CD4-positive, alpha-beta T cell (primary cell): ENCODE measurements at regions not wholly inside any gene's neighbourhood (a gene's known extent, or its start where the extent isn't known, plus 50 kb on each side); places are given as distances from the start of the nearest gene placed in this dataset.

ENCODE experiments used
- ATAC-seq: fragments of 200-7000 bp; cut with Tn5 transposase; one replicate; pipeline ENCODE4 v1.10.0; 2022; ENCODE audit warnings: mild to moderate bottlenecking; ENCODE audit not compliant: poor library complexity
- CTCF ChIA-PET: fragments of 350-600 bp; sonication (Branson Sonifier 250); formaldehyde crosslinking; loops from one replicate; lab custom pipeline; 2021; ENCODE audit warnings: antibody characterized with exemption, inconsistent platforms; lab: Charles Lee
- POLR2A ChIA-PET: fragments of 350-600 bp; sonication (Branson Sonifier 250); formaldehyde crosslinking; loops from one replicate; lab custom pipeline; 2021; ENCODE audit warnings: antibody characterized with exemption, inconsistent platforms; lab: Charles Lee
- DNase-seq, 14 experiments: peaks; one replicate each; pipeline ENCODE4 v3.0.0-alpha.2; 2013 to 2020; ENCODE audit warnings: mixed read lengths in 2 of 14
- H3K27ac ChIP-seq, 2 donors: one replicate each; pipeline versions ENCODE4 v1.5.1 to v1.7.0; 2013; ENCODE audit warnings: low read length in 2 of 2, low read depth in 1 of 2, mild to moderate bottlenecking in 1 of 2
- H3K27me3 ChIP-seq, 2 experiments: 1 replicate in 1 of 2; 2 replicates in 1 of 2; pipeline versions ENCODE4 v1.6.1 to v1.7.0; 2013; ENCODE audit warnings: low read length in 2 of 2, control low read depth in 1 of 2, mild to moderate bottlenecking in 1 of 2, moderate library complexity in 1 of 2; ENCODE audit not compliant: insufficient read depth in 2 of 2, control insufficient read depth in 1 of 2
- H3K36me3 ChIP-seq: one replicate; pipeline ENCODE4 v1.6.1; 2013; ENCODE audit warnings: low read length, control low read depth; ENCODE audit not compliant: insufficient read depth
- H3K4me1 ChIP-seq: one replicate; pipeline ENCODE4 v1.6.1; 2013; ENCODE audit warnings: low read length, control low read depth; ENCODE audit not compliant: insufficient read depth
- H3K4me3 ChIP-seq: one replicate; pipeline ENCODE4 v1.5.1; 2013; ENCODE audit warnings: mild to moderate bottlenecking, low read length, moderate library complexity
- H3K9me3 ChIP-seq, 2 experiments: 1 replicate in 1 of 2; 2 replicates in 1 of 2; pipeline versions ENCODE4 v1.6.1 to v1.7.0; 2013; ENCODE audit warnings: low read length in 2 of 2, mild to moderate bottlenecking in 2 of 2, control low read depth in 1 of 2, moderate library complexity in 1 of 2; ENCODE audit not compliant: control insufficient read depth in 1 of 2, insufficient read depth in 1 of 2
- H3K27ac Mint-ChIP-seq: one replicate; pipeline ENCODE4 v1.8.0; 2020; ENCODE audit warnings: mixed read lengths
- H3K27me3 Mint-ChIP-seq: one replicate; pipeline ENCODE4 v1.8.0; 2021; ENCODE audit warnings: mixed read lengths
- H3K36me3 Mint-ChIP-seq: one replicate; pipeline ENCODE4 v1.8.0; 2021; ENCODE audit warnings: low read depth, mixed read lengths
- H3K4me1 Mint-ChIP-seq: one replicate; pipeline ENCODE4 v1.8.0; 2021; ENCODE audit warnings: low read depth, mixed read lengths
- H3K4me3 Mint-ChIP-seq: one replicate; pipeline ENCODE4 v1.8.0; 2020; ENCODE audit warnings: mild to moderate bottlenecking, mixed read lengths
- H3K9me3 Mint-ChIP-seq: one replicate; pipeline ENCODE4 v1.8.0; 2020; ENCODE audit warnings: mixed read lengths
- intact Hi-C, 2 experiments: fragments of 100-400 bp; cut with DNase I in 1 of 2; cut with micrococcal nuclease in 1 of 2; formaldehyde crosslinking; loops; one replicate each; pipeline versions ENCODE4 v1.15.1 to v1.9.0; 2023 to 2025; cut with DNase I, micrococcal nuclease
- TF ChIP-seq, protein P1 (sequence below): fragments of 200-600 bp; IDR thresholded peaks from one replicate; pipeline ENCODE4 v1.8.0; 2022; ENCODE audit warnings: antibody characterized with exemption, mild to moderate bottlenecking

DNA sequence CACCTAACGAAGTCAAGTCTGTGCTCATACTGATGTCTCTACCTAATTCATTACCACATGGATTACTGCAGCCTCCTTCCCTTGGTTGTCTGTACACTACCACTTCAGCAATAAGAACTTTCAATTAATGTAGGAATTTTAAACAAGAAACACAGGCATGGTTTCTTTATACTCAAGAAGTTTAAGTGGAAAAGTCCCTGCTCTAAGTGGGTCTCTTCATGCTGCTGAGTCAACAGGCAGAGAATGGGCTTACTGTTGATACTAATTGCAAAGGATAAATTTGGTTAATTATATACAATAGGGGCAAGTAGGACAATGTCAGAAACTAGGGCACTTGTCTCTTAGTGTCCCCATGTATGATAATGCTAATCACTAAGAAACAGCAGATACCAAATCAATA lies 392.6 kb downstream of the DSEL start:
- ChIA-PET CTCF (no interaction called here), POLR2A (no interaction called here)
- Histone ChIP-seq H3K4me3 (no peak overlapping the region), H3K9me3 (no peaks in the 10 kb centered on the region), H3K27ac (no peak overlapping the region), H3K36me3 (no peaks in the 10 kb centered on the region), H3K4me1 (no peaks in the 10 kb centered on the region), H3K27me3 (no peaks in the 10 kb centered on the region)
- H3K9me3 Mint-ChIP-seq = no peaks in the 10 kb centered on the region
- no peaks in the 10 kb centered on the region for H3K36me3 Mint-ChIP-seq
- TF ChIP-seq, protein P1, sequence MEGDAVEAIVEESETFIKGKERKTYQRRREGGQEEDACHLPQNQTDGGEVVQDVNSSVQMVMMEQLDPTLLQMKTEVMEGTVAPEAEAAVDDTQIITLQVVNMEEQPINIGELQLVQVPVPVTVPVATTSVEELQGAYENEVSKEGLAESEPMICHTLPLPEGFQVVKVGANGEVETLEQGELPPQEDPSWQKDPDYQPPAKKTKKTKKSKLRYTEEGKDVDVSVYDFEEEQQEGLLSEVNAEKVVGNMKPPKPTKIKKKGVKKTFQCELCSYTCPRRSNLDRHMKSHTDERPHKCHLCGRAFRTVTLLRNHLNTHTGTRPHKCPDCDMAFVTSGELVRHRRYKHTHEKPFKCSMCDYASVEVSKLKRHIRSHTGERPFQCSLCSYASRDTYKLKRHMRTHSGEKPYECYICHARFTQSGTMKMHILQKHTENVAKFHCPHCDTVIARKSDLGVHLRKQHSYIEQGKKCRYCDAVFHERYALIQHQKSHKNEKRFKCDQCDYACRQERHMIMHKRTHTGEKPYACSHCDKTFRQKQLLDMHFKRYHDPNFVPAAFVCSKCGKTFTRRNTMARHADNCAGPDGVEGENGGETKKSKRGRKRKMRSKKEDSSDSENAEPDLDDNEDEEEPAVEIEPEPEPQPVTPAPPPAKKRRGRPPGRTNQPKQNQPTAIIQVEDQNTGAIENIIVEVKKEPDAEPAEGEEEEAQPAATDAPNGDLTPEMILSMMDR = no peak
- intact Hi-C loops = no loop called here
- ATAC-seq = no peak
- H3K27me3 Mint-ChIP-seq = no peaks in the 10 kb centered on the region
- no peaks in the 10 kb centered on the region for H3K4me1 Mint-ChIP-seq
- H3K27ac Mint-ChIP-seq = no peak overlapping the region
- no peak overlapping the region for H3K4me3 Mint-ChIP-seq
- no peak for DNase-seq

DNA sequence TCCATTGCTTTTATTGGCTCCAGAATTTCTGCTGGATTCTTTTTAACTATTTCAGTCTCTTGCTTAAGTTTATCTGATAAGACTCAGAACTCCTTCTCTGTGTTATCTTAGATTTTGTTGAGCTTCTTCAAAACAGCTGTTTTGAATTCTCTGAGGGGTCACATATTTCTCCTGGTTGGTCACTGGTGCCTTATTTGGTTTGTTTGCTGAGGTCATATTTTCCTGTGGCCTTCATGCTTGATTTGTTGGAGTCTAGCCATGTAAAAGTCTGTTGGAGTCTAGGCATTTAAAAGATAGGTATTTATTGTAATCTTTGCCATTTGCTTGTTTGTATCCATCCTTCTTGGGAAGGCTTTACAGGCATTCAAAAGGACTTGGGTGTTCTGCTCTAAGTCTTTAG lies 398.7 kb downstream of the DSEL start:
- ATAC-seq (no peak), DNase-seq (no peak)
- Mint-ChIP-seq H3K27ac (no peak overlapping the region), H3K4me3 (no peak overlapping the region), H3K36me3 (no peaks in the 10 kb centered on the region), H3K9me3 (no peaks in the 10 kb centered on the region), H3K4me1 (no peaks in the 10 kb centered on the region), H3K27me3 (no peaks in the 10 kb centered on the region)
- Histone ChIP-seq H3K36me3 (no peaks in the 10 kb centered on the region), H3K27me3 (no peaks in the 10 kb centered on the region), H3K4me3 (no peak overlapping the region), H3K27ac (no peak overlapping the region), H3K9me3 (no peaks in the 10 kb centered on the region), H3K4me1 (no peaks in the 10 kb centered on the region)
- POLR2A ChIA-PET = no interaction called here
- TF ChIP-seq, protein P1 = no peak
- CTCF ChIA-PET = no interaction called here
- intact Hi-C loops = no loop called here

DNA sequence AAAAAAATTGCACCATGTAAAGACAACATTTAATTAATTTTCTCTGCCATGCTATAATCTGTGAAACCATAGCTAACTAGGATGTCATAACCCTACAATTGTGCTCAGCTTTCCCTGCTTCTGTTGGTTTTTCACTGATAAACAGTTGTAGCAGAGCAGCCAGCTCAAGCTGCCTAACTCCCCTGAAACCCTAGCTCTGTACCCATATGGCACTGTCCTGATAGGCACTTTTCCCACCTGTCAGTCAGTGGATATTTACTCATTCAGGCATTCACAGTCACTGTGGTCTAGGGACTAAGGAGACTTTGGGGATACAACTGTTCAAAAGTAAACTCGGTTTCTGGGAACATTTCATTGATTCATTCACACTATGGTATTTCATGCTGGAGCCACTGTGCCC lies 407.0 kb downstream of the DSEL start:
- Histone ChIP-seq H3K4me1 (no peaks in the 10 kb centered on the region), H3K36me3 (no peaks in the 10 kb centered on the region), H3K27me3 (no peaks in the 10 kb centered on the region), H3K9me3 (no peaks in the 10 kb centered on the region), H3K4me3 (no peak overlapping the region), H3K27ac (no peak overlapping the region)
- Mint-ChIP-seq H3K36me3 (no peaks in the 10 kb centered on the region), H3K27ac (no peak overlapping the region), H3K27me3 (no peaks in the 10 kb centered on the region), H3K4me1 (no peaks in the 10 kb centered on the region), H3K9me3 (no peaks in the 10 kb centered on the region), H3K4me3 (no peak overlapping the region)
- intact Hi-C loops = no loop called here
- ChIA-PET CTCF (no interaction called here), POLR2A (no interaction called here)
- TF ChIP-seq, protein P1 = no peak
- DNase-seq = no peak
- no peak for ATAC-seq
